ENCODE measurements at regions not wholly inside any gene's neighbourhood (a gene's known extent, or its start where the extent isn't known, plus 50 kb on each side); places are given as distances from the start of the nearest gene placed in this dataset.

- Histone ChIP-seq H3K9me3 (ENCODE audit: insufficient read depth, low read length) (no peaks in the 10 kb centered on the region), H3K27me3 (ENCODE audit: insufficient read depth, insufficient read length) (no peaks in the 10 kb centered on the region), H3K4me1 (ENCODE audit: insufficient read depth, insufficient read length) (no peaks in the 10 kb centered on the region), H3K9ac (ENCODE audit: insufficient read length, low read depth) (no peak overlapping the region), H3K36me3 (ENCODE audit: insufficient read depth, insufficient read length, low read length) (no peaks in the 10 kb centered on the region), H3K4me3 (ENCODE audit: insufficient read length, low read depth) (no peak overlapping the region)
- DNase-seq (ENCODE audit: low read depth, low spot score) = no peak
- TF ChIP-seq ZNF274 (IDR thresholded peaks at IDR 0.05; ENCODE audit: low read depth, low read length) (no peak), SUZ12 (IDR thresholded peaks at IDR 0.05; ENCODE audit: extremely low read depth, insufficient read depth, insufficient read length) (no peak), YY1 (IDR thresholded peaks at IDR 0.05; ENCODE audit: insufficient read depth, insufficient read length) (no peak)
Measured at GRCh38 chr10:121121462-121121861, 270.3 kb downstream of the WDR11 start.

DNA sequence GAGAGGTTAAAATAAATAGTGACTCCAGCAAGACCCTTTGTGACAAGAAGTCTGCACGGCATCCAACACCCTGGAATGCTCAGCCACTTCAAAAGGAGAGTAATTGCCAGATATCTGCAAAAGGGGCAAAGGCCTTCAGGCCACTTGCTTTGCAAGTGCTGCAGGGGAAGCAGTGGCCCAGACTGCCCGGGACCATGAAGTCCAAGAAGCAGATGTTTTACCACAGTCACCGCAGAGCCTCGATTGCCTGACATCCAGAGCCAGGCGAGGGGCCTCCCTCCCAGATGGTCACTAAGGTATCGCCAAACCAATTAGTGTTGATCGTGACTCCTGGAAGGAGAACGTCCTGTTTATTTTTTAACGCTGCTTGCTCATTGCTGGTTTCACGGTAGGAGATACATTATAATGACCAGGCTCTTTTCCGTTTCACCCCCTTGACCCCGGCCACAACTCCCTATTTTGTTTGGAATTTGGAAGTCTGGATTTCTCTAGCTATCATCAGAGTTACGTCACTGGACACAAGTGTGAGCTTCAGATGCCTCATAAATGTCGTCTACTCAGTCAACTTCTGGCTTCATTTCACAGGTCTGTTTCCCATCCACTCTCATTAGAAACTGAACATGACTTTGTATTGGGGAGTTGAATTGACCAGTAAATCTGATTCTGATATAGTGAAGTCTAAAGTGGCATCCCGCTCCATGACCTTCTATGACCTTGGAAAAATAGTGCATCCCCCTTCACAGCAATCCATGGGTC, 276.2 kb downstream of the WDR11 start:
- Histone ChIP-seq H3K36me3 (ENCODE audit: insufficient read depth, insufficient read length, low read length) (no peaks in the 10 kb centered on the region), H3K9ac (ENCODE audit: insufficient read length, low read depth) (no peak overlapping the region), H3K4me3 (ENCODE audit: insufficient read length, low read depth) (no peak overlapping the region), H3K4me1 (ENCODE audit: insufficient read depth, insufficient read length) (no peaks in the 10 kb centered on the region), H3K27me3 (ENCODE audit: insufficient read depth, insufficient read length) (no peaks in the 10 kb centered on the region), H3K9me3 (ENCODE audit: insufficient read depth, low read length) (no peaks in the 10 kb centered on the region)
- TF ChIP-seq SUZ12 (IDR thresholded peaks at IDR 0.05; ENCODE audit: extremely low read depth, insufficient read depth, insufficient read length) (no peak), ZNF274 (IDR thresholded peaks at IDR 0.05; ENCODE audit: low read depth, low read length) (no peak), YY1 (IDR thresholded peaks at IDR 0.05; ENCODE audit: insufficient read depth, insufficient read length) (no peak)
- DNase-seq (ENCODE audit: low read depth, low spot score) = no peak

- no peak for DNase-seq (ENCODE audit: low read depth, low spot score)
- no peaks in the 10 kb centered on the region for H3K9me3 ChIP-seq (ENCODE audit: insufficient read depth, low read length)
- no peaks in the 10 kb centered on the region for H3K4me1 ChIP-seq (ENCODE audit: insufficient read depth, insufficient read length)
- no peaks in the 10 kb centered on the region for H3K36me3 ChIP-seq (ENCODE audit: insufficient read depth, insufficient read length, low read length)
- H3K27me3 ChIP-seq (ENCODE audit: insufficient read depth, insufficient read length) = no peaks in the 10 kb centered on the region
- TF ChIP-seq ZNF274 (IDR thresholded peaks at IDR 0.05; ENCODE audit: low read depth, low read length) (no peak), SUZ12 (IDR thresholded peaks at IDR 0.05; ENCODE audit: extremely low read depth, insufficient read depth, insufficient read length) (no peak), YY1 (IDR thresholded peaks at IDR 0.05; ENCODE audit: insufficient read depth, insufficient read length) (no peak)
- H3K4me3 ChIP-seq (ENCODE audit: insufficient read length, low read depth) = no peak overlapping the region
- H3K9ac ChIP-seq (ENCODE audit: insufficient read length, low read depth) = no peak overlapping the region
Measured at GRCh38 chr10:121128164-121128563, 277.0 kb downstream of the WDR11 start.

- Histone ChIP-seq H3K36me3 (ENCODE audit: insufficient read depth, insufficient read length, low read length) (no peaks in the 10 kb centered on the region), H3K9ac (ENCODE audit: insufficient read length, low read depth) (no peak overlapping the region), H3K9me3 (ENCODE audit: insufficient read depth, low read length) (no peaks in the 10 kb centered on the region), H3K27me3 (ENCODE audit: insufficient read depth, insufficient read length) (no peaks in the 10 kb centered on the region), H3K4me3 (ENCODE audit: insufficient read length, low read depth) (no peak overlapping the region), H3K4me1 (ENCODE audit: insufficient read depth, insufficient read length) (no peaks in the 10 kb centered on the region)
- DNase-seq (ENCODE audit: low read depth, low spot score) = no peak
- no peak for TF ChIP-seq ZNF274 (IDR thresholded peaks at IDR 0.05; ENCODE audit: low read depth, low read length)
- no peak for TF ChIP-seq YY1 (IDR thresholded peaks at IDR 0.05; ENCODE audit: insufficient read depth, insufficient read length)
- no peak for TF ChIP-seq SUZ12 (IDR thresholded peaks at IDR 0.05; ENCODE audit: extremely low read depth, insufficient read depth, insufficient read length)
Measured at GRCh38 chr10:121129266-121129665, 278.1 kb downstream of the WDR11 start.

DNA sequence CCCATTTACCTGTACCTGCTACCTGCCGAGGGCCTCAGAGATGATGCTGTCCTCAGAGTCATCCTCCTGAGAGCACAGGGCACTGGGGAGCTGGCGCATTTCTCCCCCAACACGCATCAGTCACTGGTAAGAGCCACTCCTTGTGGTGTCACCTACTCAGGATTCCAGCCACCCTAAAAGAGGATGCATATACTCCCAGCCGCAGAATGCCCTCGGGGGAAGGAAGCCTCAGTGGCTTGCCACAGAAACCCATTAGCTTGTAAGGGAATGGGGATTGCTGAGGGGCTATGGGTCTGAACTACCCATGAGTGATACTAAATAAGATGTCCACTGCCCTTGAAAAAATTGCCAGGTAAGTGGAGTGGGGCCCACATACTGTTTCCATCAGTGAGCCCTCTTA, 279.2 kb downstream of the WDR11 start:
- Histone ChIP-seq H3K4me1 (ENCODE audit: insufficient read depth, insufficient read length) (no peaks in the 10 kb centered on the region), H3K36me3 (ENCODE audit: insufficient read depth, insufficient read length, low read length) (no peaks in the 10 kb centered on the region), H3K9ac (ENCODE audit: insufficient read length, low read depth) (no peak overlapping the region), H3K9me3 (ENCODE audit: insufficient read depth, low read length) (no peaks in the 10 kb centered on the region), H3K27me3 (ENCODE audit: insufficient read depth, insufficient read length) (no peaks in the 10 kb centered on the region), H3K4me3 (ENCODE audit: insufficient read length, low read depth) (no peak overlapping the region)
- TF ChIP-seq ZNF274 (IDR thresholded peaks at IDR 0.05; ENCODE audit: low read depth, low read length) (no peak), YY1 (IDR thresholded peaks at IDR 0.05; ENCODE audit: insufficient read depth, insufficient read length) (no peak), SUZ12 (IDR thresholded peaks at IDR 0.05; ENCODE audit: extremely low read depth, insufficient read depth, insufficient read length) (no peak)
- DNase-seq (ENCODE audit: low read depth, low spot score) = no peak

GRCh38 chr10:121131014-121131413, 279.9 kb downstream of the WDR11 start:
- no peak for TF ChIP-seq ZNF274 (IDR thresholded peaks at IDR 0.05; ENCODE audit: low read depth, low read length)
- no peak for TF ChIP-seq YY1 (IDR thresholded peaks at IDR 0.05; ENCODE audit: insufficient read depth, insufficient read length)
- no peak for TF ChIP-seq SUZ12 (IDR thresholded peaks at IDR 0.05; ENCODE audit: extremely low read depth, insufficient read depth, insufficient read length)

DNA sequence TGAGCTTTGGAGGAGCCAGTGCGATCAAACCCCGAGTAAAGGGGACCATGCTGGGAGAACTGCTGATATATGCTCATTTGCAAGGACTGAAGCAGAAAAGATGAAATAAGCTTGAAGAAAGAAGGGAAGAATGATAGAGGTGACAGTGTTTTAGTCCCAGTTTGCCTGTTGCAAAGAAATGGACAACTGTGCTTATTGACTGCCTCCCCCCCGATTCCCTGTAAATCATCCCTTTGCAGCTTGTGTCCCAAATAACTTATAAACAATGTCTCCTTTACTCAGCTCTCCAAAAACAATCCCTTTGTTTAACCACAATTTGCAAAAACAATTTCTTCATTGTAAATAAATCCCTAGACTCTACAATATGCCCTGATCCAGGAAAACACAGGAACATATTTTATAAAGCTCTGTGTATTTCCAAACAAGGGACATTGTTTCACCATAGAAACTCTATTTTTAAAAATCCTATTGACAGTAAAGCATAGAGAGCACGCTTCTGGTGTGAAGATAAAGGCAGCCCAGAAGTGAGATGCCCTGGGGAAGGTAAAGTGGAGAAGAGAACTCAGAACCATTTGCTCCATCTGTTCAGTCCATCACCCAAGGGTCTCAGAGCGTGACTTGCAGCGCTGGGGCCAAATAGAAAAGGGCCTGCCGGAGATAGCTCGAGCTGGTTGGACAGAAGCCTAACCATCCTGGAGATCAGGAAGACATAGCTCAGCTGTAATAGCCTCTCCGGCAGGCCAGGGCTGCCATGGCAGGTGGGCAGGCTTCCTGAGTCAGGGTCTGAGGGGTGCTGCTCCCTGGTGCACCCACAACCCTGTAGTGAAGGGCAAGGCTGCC, 280.5 kb downstream of the WDR11 start:
- no peak for TF ChIP-seq YY1 (IDR thresholded peaks at IDR 0.05; ENCODE audit: insufficient read depth, insufficient read length)
- no peak for TF ChIP-seq SUZ12 (IDR thresholded peaks at IDR 0.05; ENCODE audit: extremely low read depth, insufficient read depth, insufficient read length)
- no peak for TF ChIP-seq ZNF274 (IDR thresholded peaks at IDR 0.05; ENCODE audit: low read depth, low read length)
- no peak for DNase-seq (ENCODE audit: low read depth, low spot score)
- H3K4me3 ChIP-seq (ENCODE audit: insufficient read length, low read depth) = no peak overlapping the region
- H3K36me3 ChIP-seq (ENCODE audit: insufficient read depth, insufficient read length, low read length) = no peaks in the 10 kb centered on the region
- no peaks in the 10 kb centered on the region for H3K9me3 ChIP-seq (ENCODE audit: insufficient read depth, low read length)
- no peaks in the 10 kb centered on the region for H3K27me3 ChIP-seq (ENCODE audit: insufficient read depth, insufficient read length)
- H3K9ac ChIP-seq (ENCODE audit: insufficient read length, low read depth) = no peak overlapping the region
- no peaks in the 10 kb centered on the region for H3K4me1 ChIP-seq (ENCODE audit: insufficient read depth, insufficient read length)

More at GRCh38 chr10:121131014-121131413, 279.9 kb downstream of the WDR11 start:
- Histone ChIP-seq H3K9ac (ENCODE audit: insufficient read length, low read depth) (no peak overlapping the region), H3K4me1 (ENCODE audit: insufficient read depth, insufficient read length) (no peaks in the 10 kb centered on the region), H3K36me3 (ENCODE audit: insufficient read depth, insufficient read length, low read length) (no peaks in the 10 kb centered on the region), H3K4me3 (ENCODE audit: insufficient read length, low read depth) (no peak overlapping the region), H3K9me3 (ENCODE audit: insufficient read depth, low read length) (no peaks in the 10 kb centered on the region), H3K27me3 (ENCODE audit: insufficient read depth, insufficient read length) (no peaks in the 10 kb centered on the region)
- DNase-seq (ENCODE audit: low read depth, low spot score) = no peak
